Upper lobe of left lung (tissue), 6 donors: ENCODE measurements at regions not wholly inside any gene's neighbourhood (a gene's known extent, or its start where the extent isn't known, plus 50 kb on each side); places are given as distances from the start of the nearest gene placed in this dataset.

ENCODE experiments used
- ATAC-seq, 2 donors: fragments of 200-7000 bp; cut with Tn5 transposase; one replicate each; pipeline ENCODE4 v1.9.1; 2022; ENCODE audit warnings: mild to moderate bottlenecking in 2 of 2, moderate library complexity in 2 of 2; ENCODE audit not compliant: low FRiP score in 2 of 2
- DNase-seq, 2 donors: peaks; one replicate each; pipeline ENCODE4 v3.0.0-alpha.2; 2019 to 2020
- H3K27ac ChIP-seq, 4 donors: fragments of 200-600 bp; sonication (generic); one replicate each; pipeline ENCODE4 v1.5.1; 2016 to 2019
- H3K27me3 ChIP-seq, 4 donors: fragments of 200-600 bp; sonication (generic); one replicate each; pipeline ENCODE4 v1.5.1; 2017 to 2019
- H3K36me3 ChIP-seq, 4 donors: fragments of 200-600 bp; sonication (generic); one replicate each; pipeline ENCODE4 v1.5.1; 2016 to 2019
- H3K4me1 ChIP-seq, 4 donors: fragments of 200-600 bp; sonication (generic); one replicate each; pipeline ENCODE4 v1.5.1; 2018 to 2019
- H3K4me3 ChIP-seq, 4 donors: fragments of 200-600 bp; sonication (generic); one replicate each; pipeline ENCODE4 v1.5.1; 2017 to 2019; ENCODE audit warnings: mild to moderate bottlenecking in 2 of 4, moderate library complexity in 1 of 4
- H3K9me3 ChIP-seq, 4 donors: fragments of 200-600 bp; sonication (generic); one replicate each; pipeline ENCODE4 v1.5.1; 2018 to 2019
- EP300 ChIP-seq, 4 donors: sonication (generic); formaldehyde crosslinking; IDR thresholded peaks; one replicate each; pipeline ENCODE4 v1.5.1; 2017; ENCODE audit warnings: antibody characterized with exemption in 4 of 4, control low read depth in 2 of 4
- POLR2A ChIP-seq, 4 donors: fragments of 450-650 bp; IDR thresholded peaks; one replicate each; pipeline ENCODE4 v1.5.1; 2016 to 2017; ENCODE audit warnings: antibody characterized with exemption in 4 of 4, mild to moderate bottlenecking in 2 of 4
- POLR2AphosphoS5 ChIP-seq, 2 donors: sonication (generic); formaldehyde crosslinking; IDR thresholded peaks; one replicate each; pipeline ENCODE4 v1.5.1; 2017; ENCODE audit warnings: antibody characterized with exemption in 2 of 2
- WGBS, 2 donors: methylation state at CpG; one replicate each; pipeline ENCODE4 v1.1.5; 2017 to 2018; 5-methylcytosine and 5-hydroxymethylcytosine counted together
- TF ChIP-seq, protein P1 (sequence below), 6 experiments: fragments of 450-650 bp in 4 of 6; fragments of 200-600 bp in 2 of 6; sonication (generic) in 2 of 6; IDR thresholded peaks; one replicate each; pipeline ENCODE4 v1.5.1; 2016 to 2019; ENCODE audit warnings: antibody characterized with exemption in 6 of 6
- donor health status: DM: no; HTN: no; CAD: no; lungs with moderate emphysema.
- donor health status: DM: no; HTN: yes; CAD: no; lungs with severe emphysema.

- H3K36me3 ChIP-seq, result no peaks in the 10 kb centered on the region
These were observed 442.4 kb upstream of the ZNF462 start for GRCh38 chr9:106420511-106420944.

GRCh38 chr9:106421772-106422171, 441.2 kb upstream of the ZNF462 start:
- no peaks in the 10 kb centered on the region for H3K9me3 ChIP-seq
- no peak for ATAC-seq
- H3K27me3 ChIP-seq, result no peaks in the 10 kb centered on the region
- H3K4me1 ChIP-seq, result no peaks in the 10 kb centered on the region
- no peak overlapping the region for H3K4me3 ChIP-seq
- H3K27ac ChIP-seq, result no peak overlapping the region
- 71 to 82% methylated on average over 3 of the region's 3 CpGs for WGBS, 2 donors
- TF ChIP-seq, protein P1, sequence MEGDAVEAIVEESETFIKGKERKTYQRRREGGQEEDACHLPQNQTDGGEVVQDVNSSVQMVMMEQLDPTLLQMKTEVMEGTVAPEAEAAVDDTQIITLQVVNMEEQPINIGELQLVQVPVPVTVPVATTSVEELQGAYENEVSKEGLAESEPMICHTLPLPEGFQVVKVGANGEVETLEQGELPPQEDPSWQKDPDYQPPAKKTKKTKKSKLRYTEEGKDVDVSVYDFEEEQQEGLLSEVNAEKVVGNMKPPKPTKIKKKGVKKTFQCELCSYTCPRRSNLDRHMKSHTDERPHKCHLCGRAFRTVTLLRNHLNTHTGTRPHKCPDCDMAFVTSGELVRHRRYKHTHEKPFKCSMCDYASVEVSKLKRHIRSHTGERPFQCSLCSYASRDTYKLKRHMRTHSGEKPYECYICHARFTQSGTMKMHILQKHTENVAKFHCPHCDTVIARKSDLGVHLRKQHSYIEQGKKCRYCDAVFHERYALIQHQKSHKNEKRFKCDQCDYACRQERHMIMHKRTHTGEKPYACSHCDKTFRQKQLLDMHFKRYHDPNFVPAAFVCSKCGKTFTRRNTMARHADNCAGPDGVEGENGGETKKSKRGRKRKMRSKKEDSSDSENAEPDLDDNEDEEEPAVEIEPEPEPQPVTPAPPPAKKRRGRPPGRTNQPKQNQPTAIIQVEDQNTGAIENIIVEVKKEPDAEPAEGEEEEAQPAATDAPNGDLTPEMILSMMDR (IDR thresholded peaks at IDR 0.05), result no peak
- DNase-seq, result no peak
- no peaks in the 10 kb centered on the region for H3K36me3 ChIP-seq

More at GRCh38 chr9:106420511-106420944, 442.4 kb upstream of the ZNF462 start:
- DNase-seq (no peak), ATAC-seq (no peak)
- no peak for TF ChIP-seq POLR2AphosphoS5 (IDR thresholded peaks at IDR 0.05)
- TF ChIP-seq, protein P1 (IDR thresholded peaks at IDR 0.05), result no peak
- no peak for TF ChIP-seq EP300 (IDR thresholded peaks at IDR 0.05)
- no peak for TF ChIP-seq POLR2A (IDR thresholded peaks at IDR 0.05)
- 29 to 39% methylated on average over 4 of the region's 4 CpGs for WGBS, 2 donors
- H3K27me3 ChIP-seq, result no peaks in the 10 kb centered on the region
- H3K9me3 ChIP-seq, result no peaks in the 10 kb centered on the region
- no peaks in the 10 kb centered on the region for H3K4me1 ChIP-seq
- no peak overlapping the region for H3K4me3 ChIP-seq
- H3K27ac ChIP-seq, result no peak overlapping the region

- DNase-seq, result no peak
- H3K36me3 ChIP-seq, result no peaks in the 10 kb centered on the region
- H3K9me3 ChIP-seq, result no peaks in the 10 kb centered on the region
- ATAC-seq, result no peak
- no peaks in the 10 kb centered on the region for H3K27me3 ChIP-seq
- no peaks in the 10 kb centered on the region for H3K4me1 ChIP-seq
- TF ChIP-seq, protein P1 (IDR thresholded peaks at IDR 0.05), result no peak
- TF ChIP-seq POLR2A (IDR thresholded peaks at IDR 0.05), result no peak
- no peak for TF ChIP-seq EP300 (IDR thresholded peaks at IDR 0.05)
- no peak for TF ChIP-seq POLR2AphosphoS5 (IDR thresholded peaks at IDR 0.05)
- H3K4me3 ChIP-seq, result no peak overlapping the region
- H3K27ac ChIP-seq, result no peak overlapping the region
- WGBS, 2 donors, result 85 to 86% methylated on average over 2 of the region's 2 CpGs
These were observed 439.4 kb upstream of the ZNF462 start for GRCh38 chr9:106423575-106423974.

GRCh38 chr9:106432631-106433030, 430.3 kb upstream of the ZNF462 start:
- H3K36me3 ChIP-seq, result no peaks in the 10 kb centered on the region
- H3K4me1 ChIP-seq, result no peaks in the 10 kb centered on the region
- H3K9me3 ChIP-seq, result no peaks in the 10 kb centered on the region
- no peaks in the 10 kb centered on the region for H3K27me3 ChIP-seq
- ATAC-seq (no peak), DNase-seq (no peak)
- WGBS, 2 donors, result 70 to 75% methylated on average over 1 of the region's 1 CpG
- TF ChIP-seq, protein P1 (IDR thresholded peaks at IDR 0.05), result no peak
- no peak for TF ChIP-seq EP300 (IDR thresholded peaks at IDR 0.05)
- no peak for TF ChIP-seq POLR2AphosphoS5 (IDR thresholded peaks at IDR 0.05)
- TF ChIP-seq POLR2A (IDR thresholded peaks at IDR 0.05), result no peak
- no peak overlapping the region for H3K27ac ChIP-seq
- H3K4me3 ChIP-seq, result no peak overlapping the region

DNA sequence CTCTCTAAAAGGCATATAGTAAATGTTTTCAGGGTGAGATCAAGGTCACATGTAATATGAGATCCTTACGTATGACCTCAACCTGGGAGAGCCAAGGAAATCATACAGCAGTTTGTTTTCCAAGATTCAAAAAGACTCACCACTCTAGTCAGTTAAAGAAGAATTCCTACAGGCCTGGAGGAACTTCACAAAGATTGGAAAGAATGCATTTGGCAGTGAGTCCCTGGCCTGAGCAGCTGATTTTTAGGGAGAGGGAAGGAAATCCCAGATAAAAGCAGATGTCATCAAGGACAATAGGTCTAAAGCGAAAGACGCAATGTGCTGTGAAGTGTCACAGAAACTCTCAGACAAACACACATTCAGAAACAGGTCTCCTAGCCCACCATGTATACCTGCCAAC, 424.0 kb upstream of the ZNF462 start:
- Histone ChIP-seq H3K9me3 (no peaks in the 10 kb centered on the region), H3K4me1 (no peaks in the 10 kb centered on the region), H3K4me3 (no peak overlapping the region), H3K27me3 (no peaks in the 10 kb centered on the region), H3K36me3 (no peaks in the 10 kb centered on the region), H3K27ac (no peak overlapping the region)
- DNase-seq, result no peak
- no peak for TF ChIP-seq POLR2AphosphoS5 (IDR thresholded peaks at IDR 0.05)
- no peak for TF ChIP-seq POLR2A (IDR thresholded peaks at IDR 0.05)
- TF ChIP-seq, protein P1 (IDR thresholded peaks at IDR 0.05), result no peak
- TF ChIP-seq EP300 (IDR thresholded peaks at IDR 0.05), result no peak
- ATAC-seq, result peak in 1 of 2 donors; percentile 54
- WGBS, 2 donors, result 42 to 69% methylated on average over 3 of the region's 3 CpGs
